ENCODE measurements at regions not wholly inside any gene's neighbourhood (a gene's known extent, or its start where the extent isn't known, plus 50 kb on each side); places are given as distances from the start of the nearest gene placed in this dataset.

DNA sequence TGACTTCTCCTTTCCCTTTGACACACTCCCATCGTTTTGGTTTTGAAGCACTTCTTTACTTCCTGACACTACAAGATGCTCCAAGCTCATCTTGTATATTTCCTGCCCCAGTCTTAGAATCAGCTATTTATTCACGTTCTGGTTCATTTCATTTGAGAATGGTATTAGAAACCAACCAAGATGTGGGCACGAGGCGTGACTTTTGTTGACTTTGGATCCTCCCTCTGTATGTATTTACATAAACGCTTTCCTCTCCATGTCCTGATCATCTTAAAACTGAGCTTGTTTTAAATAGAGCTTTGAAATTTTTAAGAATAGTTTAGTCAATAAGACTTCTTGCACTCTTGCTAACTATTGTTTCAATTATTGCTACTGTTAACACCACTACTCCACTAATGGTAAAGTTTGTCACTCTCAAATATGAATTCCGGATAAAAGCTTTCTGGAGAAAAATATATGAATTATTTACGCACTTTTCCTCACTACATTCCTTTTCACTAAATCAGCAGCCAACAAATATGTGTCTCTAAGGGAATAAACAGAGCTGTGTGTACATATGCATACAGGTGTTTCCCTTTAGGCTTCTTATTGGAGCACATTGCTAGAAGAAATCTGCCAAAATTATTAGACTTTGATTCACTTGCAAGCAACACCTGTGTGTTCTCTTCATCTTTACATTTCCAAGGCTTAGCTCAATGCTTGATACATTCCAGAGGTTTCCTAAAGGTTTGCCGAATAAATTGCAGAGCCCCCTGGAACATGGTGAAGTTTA lies 77.3 kb upstream of the TMEM244 start:
- ATAC-seq = no peak
- no peaks in the 10 kb centered on the region for H3K9me3 Mint-ChIP-seq (ENCODE audit: insufficient read depth)
- peaks cover 32% of the 10 kb centered on the region for H3K27me3 Mint-ChIP-seq (ENCODE audit: low read depth)
- no peaks in the 10 kb centered on the region for H3K4me1 Mint-ChIP-seq (ENCODE audit: low read depth)
- no peak overlapping the region for H3K27ac Mint-ChIP-seq
- DNase-seq = no peak
- CTCF ChIA-PET = interaction anchor here (0.8 to 1.7 kb wide), 9 partner anchors 9 to 344 kb away, joined by 3 to 9 read pairs (median 4); no protein-coding TSS in a partner anchor
- POLR2A ChIA-PET = no interaction called here
- no peak overlapping the region for H3K4me3 Mint-ChIP-seq
- no peaks in the 10 kb centered on the region for H3K36me3 Mint-ChIP-seq (ENCODE audit: low read depth)

GRCh38 chr6:129936329-129937165 lies 75.4 kb upstream of the TMEM244 start:
- Mint-ChIP-seq H3K36me3 (ENCODE audit: low read depth) (no peaks in the 10 kb centered on the region), H3K27ac (no peak overlapping the region), H3K9me3 (ENCODE audit: insufficient read depth) (no peaks in the 10 kb centered on the region), H3K4me3 (no peak overlapping the region), H3K27me3 (ENCODE audit: low read depth) (peaks cover 23% of the 10 kb centered on the region), H3K4me1 (ENCODE audit: low read depth) (no peaks in the 10 kb centered on the region)
- ATAC-seq (no peak), DNase-seq (peak; percentile 55)
- ChIA-PET POLR2A (no interaction called here), CTCF (interaction anchor here (0.7 to 1.1 kb wide), 9 partner anchors 10 to 435 kb away, joined by 3 to 4 read pairs (median 3); no protein-coding TSS in a partner anchor)

- Mint-ChIP-seq H3K27ac (no peak overlapping the region), H3K27me3 (ENCODE audit: low read depth) (no peaks in the 10 kb centered on the region), H3K4me1 (ENCODE audit: low read depth) (no peaks in the 10 kb centered on the region), H3K9me3 (ENCODE audit: insufficient read depth) (no peaks in the 10 kb centered on the region), H3K4me3 (no peak overlapping the region), H3K36me3 (ENCODE audit: low read depth) (no peaks in the 10 kb centered on the region)
- DNase-seq = no peak
- ATAC-seq = no peak
- ChIA-PET CTCF (no interaction called here), POLR2A (no interaction called here)
Observed at GRCh38 chr6:129932321-129932720, 71.2 kb upstream of the TMEM244 start.

- ChIA-PET CTCF (interaction anchor here (1.0 kb wide), 1 partner anchor 92 kb away, joined by 3 read pairs; no protein-coding TSS in a partner anchor), POLR2A (no interaction called here)
- no peaks in the 10 kb centered on the region for H3K36me3 Mint-ChIP-seq (ENCODE audit: low read depth)
- ATAC-seq = no peak
- H3K27me3 Mint-ChIP-seq (ENCODE audit: low read depth) = no peaks in the 10 kb centered on the region
- H3K4me1 Mint-ChIP-seq (ENCODE audit: low read depth) = no peaks in the 10 kb centered on the region
- H3K27ac Mint-ChIP-seq = no peak overlapping the region
- no peak for DNase-seq
- H3K4me3 Mint-ChIP-seq = no peak overlapping the region
- H3K9me3 Mint-ChIP-seq (ENCODE audit: insufficient read depth) = no peaks in the 10 kb centered on the region
Observed at GRCh38 chr6:129929433-129929832, 68.3 kb upstream of the TMEM244 start.

DNA sequence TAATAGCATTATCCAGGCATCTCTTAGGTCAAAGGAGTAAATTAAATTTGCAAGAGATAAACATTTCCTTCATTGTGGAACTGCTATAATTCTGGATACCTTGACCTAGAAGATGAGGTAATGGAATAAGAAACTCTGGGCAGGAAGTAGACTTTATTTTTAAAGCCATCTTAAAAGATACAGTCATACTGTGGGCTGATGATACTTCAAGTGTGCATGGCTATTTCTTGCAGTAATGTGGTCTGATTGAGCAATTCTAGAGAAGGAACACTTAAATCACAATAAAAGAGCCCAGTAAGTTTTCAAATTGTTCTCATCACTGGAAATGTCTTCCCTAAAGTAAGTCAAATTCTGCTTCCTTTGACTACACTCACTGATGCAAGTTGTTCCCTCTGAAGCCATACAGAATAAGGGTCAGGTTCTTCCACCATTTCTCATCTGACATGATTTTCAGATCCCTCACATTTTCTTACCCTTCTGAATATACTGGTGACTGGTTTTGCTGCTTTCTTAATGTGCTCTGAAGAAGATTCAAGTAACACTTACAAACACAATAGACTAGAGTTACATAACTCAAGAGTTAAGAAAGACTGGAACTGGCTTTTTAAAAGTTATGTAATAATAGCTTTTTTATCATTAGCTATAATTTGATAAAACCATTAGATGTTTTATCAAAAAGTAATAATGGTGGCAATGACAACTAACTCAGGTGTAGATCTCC lies 62.6 kb upstream of the TMEM244 start:
- no peak overlapping the region for H3K4me3 Mint-ChIP-seq
- H3K36me3 Mint-ChIP-seq (ENCODE audit: low read depth) = no peaks in the 10 kb centered on the region
- no peaks in the 10 kb centered on the region for H3K9me3 Mint-ChIP-seq (ENCODE audit: insufficient read depth)
- POLR2A ChIA-PET = no interaction called here
- ATAC-seq (no peak), DNase-seq (no peak)
- H3K27me3 Mint-ChIP-seq (ENCODE audit: low read depth) = no peaks in the 10 kb centered on the region
- H3K27ac Mint-ChIP-seq = no peak overlapping the region
- CTCF ChIA-PET = interaction anchor here (1.5 kb wide), 1 partner anchor 149 kb away, joined by 3 read pairs; no protein-coding TSS in a partner anchor
- peaks cover 2% of the 10 kb centered on the region for H3K4me1 Mint-ChIP-seq (ENCODE audit: low read depth)

- Mint-ChIP-seq H3K36me3 (ENCODE audit: low read depth) (no peaks in the 10 kb centered on the region), H3K27ac (no peak overlapping the region), H3K27me3 (ENCODE audit: low read depth) (peaks cover 6% of the 10 kb centered on the region), H3K9me3 (ENCODE audit: insufficient read depth) (no peaks in the 10 kb centered on the region), H3K4me3 (no peak overlapping the region), H3K4me1 (ENCODE audit: low read depth) (peaks cover 2% of the 10 kb centered on the region)
- ChIA-PET POLR2A (no interaction called here), CTCF (interaction anchor here (1.7 kb wide), 1 partner anchor 422 kb away, joined by 4 read pairs; no protein-coding TSS in a partner anchor)
- ATAC-seq = no peak
- DNase-seq = no peak
Observed at GRCh38 chr6:129921169-129921817, 60.2 kb upstream of the TMEM244 start.

GRCh38 chr6:129920103-129920798 lies 59.1 kb upstream of the TMEM244 start:
- Mint-ChIP-seq H3K4me3 (no peak overlapping the region), H3K4me1 (ENCODE audit: low read depth) (peaks cover 2% of the 10 kb centered on the region), H3K27me3 (ENCODE audit: low read depth) (peaks cover 6% of the 10 kb centered on the region), H3K27ac (no peak overlapping the region), H3K9me3 (ENCODE audit: insufficient read depth) (no peaks in the 10 kb centered on the region), H3K36me3 (ENCODE audit: low read depth) (no peaks in the 10 kb centered on the region)
- POLR2A ChIA-PET = no interaction called here
- CTCF ChIA-PET = interaction anchor here (1.4 to 1.7 kb wide), 3 partner anchors 13 to 421 kb away, joined by 3 to 4 read pairs (median 4); no protein-coding TSS in a partner anchor
- ATAC-seq (no peak), DNase-seq (no peak)

- ATAC-seq (no peak), DNase-seq (no peak)
- Mint-ChIP-seq H3K9me3 (ENCODE audit: insufficient read depth) (no peaks in the 10 kb centered on the region), H3K4me1 (ENCODE audit: low read depth) (no peaks in the 10 kb centered on the region), H3K27me3 (ENCODE audit: low read depth) (peaks cover 2% of the 10 kb centered on the region), H3K4me3 (no peak overlapping the region), H3K27ac (no peak overlapping the region), H3K36me3 (ENCODE audit: low read depth) (no peaks in the 10 kb centered on the region)
- POLR2A ChIA-PET = no interaction called here
- CTCF ChIA-PET = no interaction called here
Observed at GRCh38 chr6:129911732-129912131, 50.6 kb upstream of the TMEM244 start.

Data from activated CD8-positive, alpha-beta T cell treated with anti-CD3 and anti-CD28 coated beads, Interleukin-2, amount 10 ng/mL, durations not matched to agents 7 days and 5 days (primary cell).